K562 (cell line): ENCODE measurements at regions not wholly inside any gene's neighbourhood (a gene's known extent, or its start where the extent isn't known, plus 50 kb on each side); places are given as distances from the start of the nearest gene placed in this dataset.
A peak's percentile ranks its signal among the peaks of the same experiment; 100 is the strongest.

ENCODE experiments used
- ATAC-seq: fragments of 200-7000 bp; cut with Tn5 transposase; 3 replicates; pipeline ENCODE4 v1.9.1; 2020; ENCODE audit warnings: moderate library complexity
- BruUV-seq: library from RNA; stranded (reverse); fragments of 400-500 nt; replicated peaks from 2 replicates; lab custom pipeline; 2021; lab: Mats Ljungman, UMichigan
- CTCF ChIA-PET: fragments of 300-600 bp; formaldehyde crosslinking; extraction: SDS; loops from one replicate; lab custom pipeline; 2021; ENCODE audit warnings: low intra/inter-chr PET ratio; lab: Yijun Ruan, JAX
- POLR2A ChIA-PET: fragments of 300-600, 350-650 bp; sonication (Branson Sonifier 250); formaldehyde crosslinking; extraction: SDS; loops from one replicate; lab custom pipeline; 2021; ENCODE audit warnings: antibody characterized with exemption, inconsistent platforms; lab: Yijun Ruan, JAX
- DNase-seq, 4 experiments: peaks; one replicate each; pipeline versions ENCODE4 v3.0.0 to v3.0.0-alpha.2; 2011 to 2018; ENCODE audit warnings: low spot score in 3 of 4, mixed read lengths in 3 of 4; ENCODE audit errors: extremely low read depth in 1 of 4
- FAIRE-seq: peaks from 2 replicates; lab custom pipeline; 2011; peaks lifted over from hg19 to GRCh38; lab: Jason Lieb, UNC
- H2AFZ ChIP-seq: 2 replicates; pipeline ENCODE4 v1.6.0; 2011; ENCODE audit warnings: low read depth, low read length, control low read depth, inconsistent platforms
- H3K27ac ChIP-seq: fragments of 200-600 bp; 3 replicates; pipeline ENCODE4 v1.8.0; 2011; ENCODE audit warnings: low read depth, mild to moderate bottlenecking, control low read depth, inconsistent platforms, low read length, moderate library complexity, mixed read lengths; ENCODE audit errors: extremely low read depth
- H3K27me3 ChIP-seq, 2 experiments: fragments of 300-600 bp in 1 of 2; 2 replicates in 1 of 2; 3 replicates in 1 of 2; pipeline versions ENCODE4 v1.6.0 to v1.8.0; 2011; ENCODE audit warnings: inconsistent platforms in 2 of 2, low read length in 2 of 2, mild to moderate bottlenecking in 1 of 2, mixed read lengths in 1 of 2, moderate library complexity in 1 of 2; ENCODE audit not compliant: control insufficient read depth in 2 of 2, insufficient read depth in 2 of 2
- H3K36me3 ChIP-seq: fragments of 300-600 bp; 3 replicates; pipeline ENCODE4 v1.8.0; 2011; ENCODE audit warnings: mild to moderate bottlenecking, low read length, inconsistent platforms; ENCODE audit not compliant: control insufficient read depth, insufficient read depth
- H3K4me1 ChIP-seq, 2 experiments: fragments of 200-600 bp in 1 of 2; replicated peaks in 1 of 2; 2 replicates in 1 of 2; 3 replicates in 1 of 2; pipeline versions ENCODE4 v1.5.1 to v1.8.0; 2011; ENCODE audit warnings: inconsistent platforms in 2 of 2, low read length in 2 of 2, mild to moderate bottlenecking in 1 of 2, mixed read lengths in 1 of 2, moderate library complexity in 1 of 2; ENCODE audit not compliant: control insufficient read depth in 2 of 2, insufficient read depth in 2 of 2
- H3K4me2 ChIP-seq: 2 replicates; pipeline ENCODE4 v1.6.1; 2011; ENCODE audit warnings: low read length, control low read depth, inconsistent platforms, mixed read lengths; ENCODE audit not compliant: insufficient read depth
- H3K4me3 ChIP-seq: fragments of 200-600 bp; sonication (generic), shearing (Covaris generic); 2 replicates; pipeline ENCODE4 v1.5.1; 2016; ENCODE audit warnings: control low read depth, inconsistent platforms
- H3K79me2 ChIP-seq: fragments of 200-600 bp; 3 replicates; pipeline ENCODE4 v1.8.0; 2011; ENCODE audit warnings: low read length, inconsistent platforms; ENCODE audit not compliant: control insufficient read depth, insufficient read depth
- H3K9ac ChIP-seq, 2 experiments: 2 replicates each; pipeline versions ENCODE4 v1.6.0 to v1.6.1; 2011; ENCODE audit warnings: low read depth in 2 of 2, low read length in 2 of 2, control low read depth in 1 of 2, inconsistent platforms in 1 of 2, mild to moderate bottlenecking in 1 of 2, mixed read lengths in 1 of 2; ENCODE audit not compliant: insufficient read depth in 1 of 2
- H3K9me1 ChIP-seq: one replicate; pipeline ENCODE4 v1.6.0; 2011; ENCODE audit warnings: inconsistent platforms, mild to moderate bottlenecking, low read length, moderate library complexity; ENCODE audit not compliant: control insufficient read depth, insufficient read depth
- H3K9me3 ChIP-seq: replicated peaks from 2 replicates; pipeline ENCODE4 v1.5.1; 2011; ENCODE audit warnings: low read depth, low read length, inconsistent platforms; ENCODE audit not compliant: control insufficient read depth, insufficient read depth
- H4K20me1 ChIP-seq: replicated peaks from 2 replicates; pipeline ENCODE4 v1.6.1; 2011; ENCODE audit warnings: low read length, inconsistent platforms, mixed read lengths; ENCODE audit not compliant: control insufficient read depth, insufficient read depth
- BRD9 ChIP-seq: fragments of 450-650 bp; IDR thresholded peaks from 2 replicates; pipeline ENCODE4 v1.6.1; 2018; ENCODE audit warnings: low read depth; ENCODE audit not compliant: partially characterized antibody
- CEBPG ChIP-seq, 3 experiments: fragments of 200-800 bp in 1 of 3; sonication (Bioruptor generic) in 1 of 3; sonication (generic) in 1 of 3; formaldehyde crosslinking in 1 of 3; IDR thresholded peaks in 2 of 3; conservative IDR thresholded peaks in 1 of 3; 2 replicates each; pipeline versions ENCODE4 v1.6.1 to v1.8.0; 2016 to 2022; ENCODE audit warnings: missing compliant biosample characterization in 2 of 3, missing genetic modification characterization in 2 of 3, mild to moderate bottlenecking in 1 of 3, missing genetic modification reagents in 1 of 3
- CLOCK ChIP-seq: fragments of 250-450 bp; sonication (Bioruptor Pico); IDR thresholded peaks from 2 replicates; pipeline ENCODE4 v1.4.0; 2020; ENCODE audit warnings: mild to moderate bottlenecking, moderate library complexity, borderline replicate concordance
- HDAC3 ChIP-seq: fragments of 450-650 bp; IDR thresholded peaks from 2 replicates; pipeline ENCODE4 v1.6.1; 2018; ENCODE audit warnings: borderline replicate concordance, mild to moderate bottlenecking, moderate library complexity; ENCODE audit not compliant: partially characterized antibody
- HNRNPK ChIP-seq: fragments of 200-400 bp; formaldehyde crosslinking; IDR thresholded peaks from one replicate; pipeline ENCODE4 v1.6.1; 2018; ENCODE audit warnings: mild to moderate bottlenecking, low read depth, low read length; ENCODE audit not compliant: poor library complexity, severe bottlenecking
- IRF9 ChIP-seq: fragments of 450-650 bp; IDR thresholded peaks from 2 replicates; pipeline ENCODE4 v1.6.1; 2016; ENCODE audit warnings: missing biosample characterization, missing genetic modification characterization
- NFRKB ChIP-seq: fragments of 450-650 bp; IDR thresholded peaks from 2 replicates; pipeline ENCODE4 v1.6.1; 2016; ENCODE audit warnings: low read depth
- SIN3B ChIP-seq: fragments of 450-650 bp; IDR thresholded peaks from 2 replicates; pipeline ENCODE4 v1.6.1; 2017; ENCODE audit warnings: low read depth, mild to moderate bottlenecking, moderate library complexity
- YY1 ChIP-seq, 3 experiments: IDR thresholded peaks; 2 replicates each; pipeline ENCODE4 v1.6.1; 2011; ENCODE audit warnings: low read length in 2 of 3, mild to moderate bottlenecking in 2 of 3, moderate library complexity in 2 of 3, borderline replicate concordance in 1 of 3, control low read depth in 1 of 3, low read depth in 1 of 3; ENCODE audit not compliant: insufficient read depth in 3 of 3, insufficient replicate concordance in 2 of 3, control insufficient read depth in 1 of 3, insufficient read length in 1 of 3; ENCODE audit errors: extremely low read depth in 1 of 3
- ZBTB33 ChIP-seq: sonication (generic); formaldehyde crosslinking; IDR thresholded peaks from 2 replicates; pipeline ENCODE4 v1.8.1; 2023; ENCODE audit warnings: mild to moderate bottlenecking, missing genetic modification reagents
- ZNF12 ChIP-seq: sonication (generic); formaldehyde crosslinking; IDR thresholded peaks from 2 replicates; pipeline ENCODE4 v1.4.0; 2020; ENCODE audit warnings: mild to moderate bottlenecking, missing genetic modification reagents
- ZNF280A ChIP-seq: fragments of 450-650 bp; IDR thresholded peaks from 2 replicates; pipeline ENCODE4 v1.6.1; 2018; ENCODE audit warnings: mild to moderate bottlenecking, low read depth; ENCODE audit not compliant: partially characterized antibody
- WGBS: fragments of 100-300 bp; shearing (Covaris generic); methylation state at CpG from one replicate; pipeline ENCODE4 v1.1.6; 2016; ENCODE audit warnings: low coverage, mixed read lengths; ENCODE audit not compliant: insufficient coverage; ENCODE audit errors: missing lambda C conversion rate; 5-methylcytosine and 5-hydroxymethylcytosine counted together
- in situ Hi-C: fragments of 300-500 bp; cut with MboI; formaldehyde crosslinking; loops from 4 replicates; pipeline ENCODE4 v1.15.0; 2018; ENCODE audit warnings: inconsistent platforms, mixed read lengths
- intact Hi-C: fragments of 100-400 bp; cut with micrococcal nuclease; formaldehyde crosslinking; loops from 2 replicates; pipeline ENCODE4 v1.14.2; 2022

- Histone ChIP-seq H2AFZ (peak overlapping the region; percentile 10; the same call in 1 of the 2 replicates), H3K9me1 (no peaks in the 10 kb centered on the region), H3K9ac (no peak overlapping the region), H3K36me3 (no peaks in the 10 kb centered on the region), H3K79me2 (no peaks in the 10 kb centered on the region), H3K27ac (no peak overlapping the region), H3K4me1 (peaks cover 0 to 10% of the 10 kb centered on the region in 2 experiments; a peak in 2 of 5 replicates), H3K4me2 (no peak overlapping the region), H3K27me3 (no peaks in the 10 kb centered on the region), H4K20me1 (no peaks in the 10 kb centered on the region), H3K4me3 (no peak overlapping the region), H3K9me3 (no peaks in the 10 kb centered on the region)
- DNase-seq (no peak), ATAC-seq (no peak), FAIRE-seq (no peak)
- ChIA-PET POLR2A (interaction anchor here (0.7 kb wide), 1 partner anchor 559 kb away, joined by 3 read pairs; no protein-coding TSS in a partner anchor), CTCF (no interaction called here)
- BruUV-seq, result no TSS peak
- in situ Hi-C loops (no loop called here), intact Hi-C loops (loop anchor here (5.0 to 10.0 kb wide), 6 partner anchors 298 to 1813 kb away; no protein-coding TSS in a partner anchor)
- 10% methylated on average over 4 of the region's 4 CpGs for WGBS
- TF ChIP-seq YY1 (IDR thresholded peaks at IDR 0.05; ENCODE audit: borderline replicate concordance in 1 of 3, control insufficient read depth in 1 of 3, extremely low read depth in 1 of 3, insufficient read depth in 3 of 3, insufficient read length in 1 of 3, insufficient replicate concordance in 2 of 3, low read depth in 1 of 3, low read length in 2 of 3), result no peak
- TF ChIP-seq ZBTB33, result no peak
- no peak for TF ChIP-seq HNRNPK
- TF ChIP-seq CEBPG (CRISPR knock-in tag; IDR thresholded peaks at IDR 0.05), result no peak
- TF ChIP-seq CEBPG (tag; conservative IDR thresholded peaks at IDR 0.05 in 1 of 2, IDR thresholded peaks at IDR 0.05 in 1 of 2), result no peak
- TF ChIP-seq CLOCK (CRISPR knock-in tag), result no peak
- no peak for TF ChIP-seq ZNF12 (CRISPR knock-in tag)
- no peak for TF ChIP-seq ZNF280A
- no peak for TF ChIP-seq HDAC3
- no peak for TF ChIP-seq SIN3B
- TF ChIP-seq BRD9, result no peak
- no peak for TF ChIP-seq NFRKB
- no peak for TF ChIP-seq IRF9 (tag)
These were observed 67.4 kb upstream of the GALNT5 start for GRCh38 chr2:157190151-157190550.
